Common myeloid progenitor, CD34-positive (primary cell): ENCODE measurements at regions not wholly inside any gene's neighbourhood (a gene's known extent, or its start where the extent isn't known, plus 50 kb on each side); places are given as distances from the start of the nearest gene placed in this dataset.
"Not testable (repeated sequence)": the region's sequence is repeated elsewhere in the genome, so short reads cannot be mapped to it uniquely, and the experiment has no call there.

ENCODE experiments used
- CTCF ChIA-PET: fragments of 350-600 bp; sonication (Branson Sonifier 250); formaldehyde crosslinking; loops from one replicate; lab custom pipeline; 2021; ENCODE audit warnings: antibody characterized with exemption; lab: Charles Lee
- POLR2A ChIA-PET: fragments of 350-600 bp; sonication (Branson Sonifier 250); formaldehyde crosslinking; loops from one replicate; lab custom pipeline; 2021; ENCODE audit warnings: antibody characterized with exemption; lab: Charles Lee
- DNase-seq, 3 donors: peaks; one replicate each; pipeline versions ENCODE4 v3.0.0 to v3.0.0-alpha.2; 2013
- H3K27ac ChIP-seq, 2 experiments: 1 replicate in 1 of 2; 2 replicates in 1 of 2; pipeline ENCODE4 v1.7.0; 2013; ENCODE audit warnings: inconsistent platforms in 2 of 2, low read length in 2 of 2, mild to moderate bottlenecking in 2 of 2, low read depth in 1 of 2, moderate library complexity in 1 of 2; ENCODE audit not compliant: severe bottlenecking in 2 of 2, insufficient read depth in 1 of 2, poor library complexity in 1 of 2
- H3K27me3 ChIP-seq, 5 experiments: replicated peaks in 2 of 5; 1 replicate in 3 of 5; 2 replicates in 2 of 5; pipeline versions ENCODE4 v1.6.1 to v1.7.0; 2013; ENCODE audit warnings: low read length in 4 of 5, mild to moderate bottlenecking in 2 of 5, moderate library complexity in 2 of 5, inconsistent platforms in 1 of 5; ENCODE audit not compliant: insufficient read depth in 5 of 5, control insufficient read depth in 4 of 5
- H3K36me3 ChIP-seq, 4 experiments: 1 replicate in 2 of 4; 2 replicates in 2 of 4; pipeline versions ENCODE4 v1.6.1 to v1.7.0; 2013; ENCODE audit warnings: low read length in 3 of 4, control low read depth in 1 of 4, mild to moderate bottlenecking in 1 of 4; ENCODE audit not compliant: control insufficient read depth in 4 of 4, insufficient read depth in 4 of 4
- H3K4me1 ChIP-seq, 4 experiments: 1 replicate in 3 of 4; 2 replicates in 1 of 4; pipeline versions ENCODE4 v1.6.1 to v1.7.1; 2013; ENCODE audit warnings: low read length in 3 of 4, mild to moderate bottlenecking in 3 of 4, control low read depth in 1 of 4, inconsistent platforms in 1 of 4, moderate library complexity in 1 of 4; ENCODE audit not compliant: control insufficient read depth in 4 of 4, insufficient read depth in 4 of 4; ENCODE audit errors: control extremely low read depth in 1 of 4
- H3K4me3 ChIP-seq, 7 experiments: 1 replicate in 4 of 7; 2 replicates in 3 of 7; pipeline versions ENCODE4 v1.5.1 to v1.7.0; 2013; ENCODE audit warnings: mild to moderate bottlenecking in 7 of 7, low read length in 6 of 7, moderate library complexity in 6 of 7, inconsistent platforms in 2 of 7, low read depth in 2 of 7, control low read depth in 1 of 7; ENCODE audit not compliant: insufficient read depth in 4 of 7, control insufficient read depth in 1 of 7; ENCODE audit errors: extremely low read depth in 1 of 7
- H3K9me3 ChIP-seq, 5 experiments: 1 replicate in 4 of 5; 2 replicates in 1 of 5; pipeline versions ENCODE4 v1.6.1 to v1.7.1; 2013; ENCODE audit warnings: low read length in 4 of 5, mild to moderate bottlenecking in 2 of 5, inconsistent platforms in 1 of 5, low read depth in 1 of 5, moderate library complexity in 1 of 5; ENCODE audit not compliant: control insufficient read depth in 4 of 5, insufficient read depth in 2 of 5; ENCODE audit errors: control extremely low read depth in 1 of 5
- WGBS: methylation state at CpG from one replicate; pipeline ENCODE4 v1.1.5; 2013; ENCODE audit not compliant: insufficient coverage; 5-methylcytosine and 5-hydroxymethylcytosine counted together

DNA sequence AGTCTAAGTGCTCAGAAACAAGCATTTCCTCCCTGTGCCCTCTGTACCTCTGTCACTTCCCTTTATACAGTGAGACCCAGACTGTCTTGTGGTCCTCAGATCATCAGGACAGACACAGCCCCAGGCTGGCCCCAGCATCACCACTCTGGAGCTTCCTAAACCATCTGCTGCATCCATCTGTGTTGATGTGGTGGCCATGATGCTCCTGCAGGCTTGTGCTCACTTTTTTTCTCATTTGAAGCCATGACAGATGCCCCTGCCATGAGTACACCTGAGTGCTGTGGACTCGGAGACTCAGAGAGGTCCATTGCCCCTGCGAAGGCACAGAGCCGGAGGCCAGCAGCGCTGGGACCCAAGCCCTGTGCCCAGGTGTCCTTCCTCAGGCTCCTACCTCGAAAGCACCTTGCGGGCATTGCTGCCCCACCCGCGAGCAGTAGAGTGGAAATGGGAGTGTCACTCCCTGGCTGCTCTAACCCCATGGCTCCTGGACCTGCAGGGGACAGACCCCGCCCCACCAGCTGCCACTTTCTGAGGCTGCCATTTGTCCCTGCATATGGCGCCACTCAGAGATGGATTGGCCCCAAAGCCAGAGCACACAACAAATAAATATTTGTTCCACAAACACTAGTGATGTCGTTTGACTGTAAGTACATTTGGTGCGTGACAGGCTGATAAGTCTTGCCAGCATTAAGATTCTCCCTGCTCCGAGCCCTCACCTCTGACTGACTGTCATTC lies 593.5 kb downstream of the TBC1D22A start:
- CTCF ChIA-PET: no interaction called here
- H3K27ac ChIP-seq: no peak overlapping the region
- H3K4me1 ChIP-seq: no peaks in the 10 kb centered on the region
- H3K27me3 ChIP-seq: peaks cover 0 to 6% (median 0%) of the 10 kb centered on the region in 5 experiments
- H3K9me3 ChIP-seq: peaks cover 0 to 4% (median 0%) of the 10 kb centered on the region in 5 experiments
- no peaks in the 10 kb centered on the region for H3K36me3 ChIP-seq
- no peak overlapping the region for H3K4me3 ChIP-seq
- POLR2A ChIA-PET: no interaction called here
- peak in 1 of 3 donors; percentile 4 for DNase-seq
- 95% methylated on average over 12 of the region's 13 CpGs for WGBS

DNA sequence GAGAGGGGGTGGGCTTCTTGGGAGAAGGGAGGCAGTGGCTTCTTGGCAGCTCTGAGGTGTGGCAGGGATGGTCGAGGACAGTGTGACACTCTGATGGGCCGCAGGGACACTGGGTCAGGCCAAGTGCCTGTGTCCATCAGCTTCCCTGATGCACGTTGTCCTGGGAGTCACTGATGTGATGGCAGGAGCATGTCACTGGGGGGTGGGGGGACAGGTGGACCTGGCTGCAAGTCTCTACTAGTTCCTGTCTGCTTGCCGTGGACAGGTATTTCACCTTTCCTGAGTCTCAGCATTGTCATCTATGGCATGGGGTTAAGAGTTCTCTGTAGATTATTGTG lies 592.9 kb downstream of the TBC1D22A start:
- POLR2A ChIA-PET: no interaction called here
- CTCF ChIA-PET: no interaction called here
- H3K27me3 ChIP-seq: peaks cover 0 to 5% (median 0%) of the 10 kb centered on the region in 5 experiments

DNA sequence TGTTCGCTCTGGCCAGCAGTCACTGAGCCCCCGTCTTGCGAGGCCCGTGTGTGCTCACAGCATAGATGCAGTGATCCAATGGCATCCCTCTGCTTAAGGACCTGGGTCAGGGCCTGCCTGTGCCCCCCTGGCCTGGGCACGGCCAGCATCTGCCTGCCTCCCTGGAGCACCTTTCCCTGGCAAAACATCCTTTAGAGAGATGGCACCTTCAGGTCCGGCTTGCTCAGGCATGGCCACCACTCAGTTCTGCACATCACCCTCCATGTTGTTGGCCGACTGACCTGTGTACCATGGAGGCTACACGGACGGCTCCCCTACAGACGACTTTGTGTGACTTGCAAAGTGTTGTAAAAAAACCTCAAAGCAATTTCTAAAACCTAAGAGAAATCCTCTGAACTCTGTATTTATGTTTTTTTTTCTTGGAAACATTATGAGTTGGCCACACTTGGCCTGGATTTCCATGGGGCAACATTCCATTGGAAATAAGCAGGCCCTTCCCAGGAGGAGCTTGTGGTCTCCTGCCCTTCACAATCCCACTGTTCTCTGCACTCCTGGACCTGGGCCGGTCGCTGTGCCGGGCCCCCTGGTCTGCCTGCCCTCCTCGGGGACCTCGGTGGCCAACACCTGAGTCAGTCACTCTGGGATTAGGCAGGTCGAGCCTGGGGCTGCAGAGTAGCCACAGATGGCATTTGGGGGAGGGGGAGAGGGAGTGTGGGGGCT lies 592.4 kb downstream of the TBC1D22A start:
- ChIA-PET POLR2A (no interaction called here), CTCF (no interaction called here)
- H3K27me3 ChIP-seq: peaks cover 0 to 5% (median 0%) of the 10 kb centered on the region in 5 experiments
- no peak overlapping the region for H3K27ac ChIP-seq
- H3K4me3 ChIP-seq: no peak overlapping the region
- peaks cover 0 to 4% (median 0%) of the 10 kb centered on the region in 5 experiments for H3K9me3 ChIP-seq
- no peaks in the 10 kb centered on the region for H3K36me3 ChIP-seq
- no peaks in the 10 kb centered on the region for H3K4me1 ChIP-seq
- no peak for DNase-seq
- WGBS: 85% methylated on average over 9 of the region's 16 CpGs

More for the DNA sequence above, 592.9 kb downstream of the TBC1D22A start:
- H3K4me1 ChIP-seq: no peaks in the 10 kb centered on the region
- H3K9me3 ChIP-seq: peaks cover 0 to 4% (median 0%) of the 10 kb centered on the region in 5 experiments
- H3K27ac ChIP-seq: no peak overlapping the region
- DNase-seq: no peak
- no peak overlapping the region for H3K4me3 ChIP-seq
- WGBS: 80% methylated on average over 3 of the region's 4 CpGs
- no peaks in the 10 kb centered on the region for H3K36me3 ChIP-seq

DNA sequence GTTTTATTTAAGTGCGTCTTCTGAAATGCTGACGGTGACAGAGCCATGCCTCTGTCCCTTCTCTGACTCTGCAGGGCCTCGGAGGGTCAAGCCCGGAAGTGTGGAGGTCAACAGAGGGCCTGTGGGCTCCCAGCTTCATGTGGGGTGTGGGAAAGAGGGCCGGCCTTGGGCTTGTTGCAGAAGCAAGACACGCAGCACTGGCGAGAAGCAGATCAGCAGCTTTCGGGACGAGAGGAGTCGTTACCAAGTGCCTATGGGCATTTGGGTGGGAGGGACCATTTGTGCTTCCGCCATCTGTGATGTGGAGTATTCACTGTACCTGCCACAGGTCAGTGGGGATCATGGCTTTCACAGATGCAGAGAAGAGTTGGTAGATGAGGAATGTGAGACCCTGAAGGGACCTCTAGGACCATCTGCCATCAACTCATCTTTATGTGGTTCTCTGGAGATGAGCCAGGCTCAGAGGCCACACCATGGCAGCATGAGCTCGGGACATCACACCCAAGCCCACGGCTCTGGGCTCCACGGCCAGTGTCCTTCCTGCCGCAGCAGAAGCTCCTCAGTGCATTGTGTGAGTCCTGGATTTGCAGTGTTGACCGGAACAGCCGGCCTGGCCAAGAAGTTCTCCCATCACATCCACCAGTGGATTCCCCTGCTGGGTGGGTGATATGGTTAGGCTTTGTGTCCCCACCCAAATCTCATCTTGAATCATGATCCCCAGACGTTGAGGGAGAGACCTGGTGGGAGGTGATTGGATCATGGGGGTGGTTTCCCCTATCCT lies 590.7 kb downstream of the TBC1D22A start:
- CTCF ChIA-PET: no interaction called here

DNA sequence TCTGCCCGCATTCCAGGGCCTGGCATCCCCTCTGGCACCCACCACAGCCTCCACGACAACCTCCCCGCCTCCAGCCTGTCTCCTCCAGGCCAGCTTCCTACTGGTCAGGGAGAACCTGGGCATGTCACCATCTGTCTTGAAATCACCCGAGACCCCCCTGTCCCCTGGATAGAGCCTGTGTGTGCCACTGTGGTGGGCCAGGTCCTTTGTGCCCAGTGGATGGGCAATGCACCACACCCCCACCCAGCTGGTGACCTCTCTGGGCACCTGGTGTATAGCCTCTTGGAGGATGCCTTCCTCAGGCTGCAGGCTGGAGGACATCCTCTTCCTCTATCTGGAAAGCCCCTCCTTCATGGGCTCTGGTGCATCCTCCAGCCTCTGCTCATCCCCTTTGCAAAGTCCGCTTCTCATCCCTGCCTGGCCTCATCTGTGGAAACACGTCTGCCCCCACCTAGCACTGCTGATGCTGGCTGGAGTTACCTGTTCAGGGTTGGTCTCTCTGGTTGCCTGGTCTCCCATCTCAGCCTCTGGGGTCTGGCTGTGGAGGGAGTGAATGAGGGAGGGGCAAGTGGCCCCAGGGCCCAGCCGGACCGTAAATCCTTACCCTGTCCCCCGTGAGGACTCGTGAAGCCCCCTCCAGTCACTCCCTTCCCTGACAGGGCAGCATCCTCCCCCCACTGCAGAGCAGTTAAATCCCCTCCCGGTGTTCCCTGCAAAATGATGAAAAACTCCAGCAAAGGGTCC lies 589.6 kb downstream of the TBC1D22A start:
- WGBS: 91% methylated on average over 9 of the region's 11 CpGs
- no peaks in the 10 kb centered on the region for H3K4me1 ChIP-seq
- no peak overlapping the region for H3K4me3 ChIP-seq
- DNase-seq: no peak
- H3K9me3 ChIP-seq: peaks cover 0 to 4% (median 0%) of the 10 kb centered on the region in 5 experiments
- ChIA-PET POLR2A (no interaction called here), CTCF (interaction anchor here (1.5 kb wide), 1 partner anchor 10 kb away, joined by 3 read pairs; no protein-coding TSS in a partner anchor)
- H3K36me3 ChIP-seq: no peaks in the 10 kb centered on the region
- no peak overlapping the region for H3K27ac ChIP-seq
- no peaks in the 10 kb centered on the region for H3K27me3 ChIP-seq

More for the DNA sequence above, 590.7 kb downstream of the TBC1D22A start:
- no peak overlapping the region for H3K27ac ChIP-seq
- no peak for DNase-seq
- H3K9me3 ChIP-seq: peaks cover 0 to 4% (median 0%) of the 10 kb centered on the region in 5 experiments
- no peaks in the 10 kb centered on the region for H3K4me1 ChIP-seq
- WGBS: 95% methylated on average over 12 of the region's 18 CpGs
- H3K4me3 ChIP-seq: no peak overlapping the region
- no peaks in the 10 kb centered on the region for H3K36me3 ChIP-seq
- H3K27me3 ChIP-seq: no peaks in the 10 kb centered on the region
- POLR2A ChIA-PET: no interaction called here

DNA sequence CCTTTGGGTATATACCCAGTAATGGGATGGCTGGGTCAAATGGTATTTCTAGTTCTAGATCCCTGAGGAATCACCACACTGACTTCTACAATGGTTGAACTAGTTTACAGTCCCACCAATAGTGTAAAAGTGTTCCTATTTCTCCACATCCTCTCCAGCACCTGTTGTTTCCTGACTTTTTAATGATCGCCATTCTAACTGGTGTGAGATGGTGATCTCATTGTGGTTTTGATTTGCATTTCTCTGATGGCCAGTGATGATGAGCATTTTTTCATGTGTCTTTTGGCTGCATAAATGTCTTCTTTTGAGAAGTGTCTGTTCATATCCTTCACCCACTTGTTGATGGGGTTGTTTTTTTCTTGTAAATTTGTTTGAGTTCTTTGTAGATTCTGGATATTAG lies 583.8 kb downstream of the TBC1D22A start:
- H3K27me3 ChIP-seq, CTCF ChIA-PET, H3K27ac ChIP-seq, H3K36me3 ChIP-seq, H3K9me3 ChIP-seq, H3K4me1 ChIP-seq, DNase-seq, POLR2A ChIA-PET, H3K4me3 ChIP-seq: not testable (repeated sequence)
- no CpG with 5 or more reads among the region's 1 CpG for WGBS
